GM12878 (cell line): ENCODE measurements at regions not wholly inside any gene's neighbourhood (a gene's known extent, or its start where the extent isn't known, plus 50 kb on each side); places are given as distances from the start of the nearest gene placed in this dataset.
"Not testable (repeated sequence)": the region's sequence is repeated elsewhere in the genome, so short reads cannot be mapped to it uniquely, and the experiment has no call there.

ENCODE experiments used
- NFIC ChIP-seq: IDR thresholded peaks from 2 replicates; pipeline ENCODE4 v1.6.1; 2012; ENCODE audit warnings: low read depth, mild to moderate bottlenecking, inconsistent platforms, low read length, moderate library complexity
- RCOR1 ChIP-seq: conservative IDR thresholded peaks from 2 replicates; pipeline ENCODE4 v1.6.1; 2012; ENCODE audit warnings: low read depth, low read length, improper control_type of control experiment
- TF ChIP-seq, protein P1 (sequence below), 3 experiments: IDR thresholded peaks in 2 of 3; conservative IDR thresholded peaks in 1 of 3; 2 replicates each; pipeline ENCODE4 v1.5.1; 2011; ENCODE audit warnings: low read depth in 3 of 3, low read length in 3 of 3, mild to moderate bottlenecking in 3 of 3, control low read depth in 2 of 3, moderate library complexity in 2 of 3, inconsistent platforms in 1 of 3, mixed read lengths in 1 of 3; ENCODE audit not compliant: control insufficient read depth in 2 of 3, insufficient read depth in 1 of 3; ENCODE audit errors: extremely low read depth in 1 of 3

- TF ChIP-seq, protein P1, sequence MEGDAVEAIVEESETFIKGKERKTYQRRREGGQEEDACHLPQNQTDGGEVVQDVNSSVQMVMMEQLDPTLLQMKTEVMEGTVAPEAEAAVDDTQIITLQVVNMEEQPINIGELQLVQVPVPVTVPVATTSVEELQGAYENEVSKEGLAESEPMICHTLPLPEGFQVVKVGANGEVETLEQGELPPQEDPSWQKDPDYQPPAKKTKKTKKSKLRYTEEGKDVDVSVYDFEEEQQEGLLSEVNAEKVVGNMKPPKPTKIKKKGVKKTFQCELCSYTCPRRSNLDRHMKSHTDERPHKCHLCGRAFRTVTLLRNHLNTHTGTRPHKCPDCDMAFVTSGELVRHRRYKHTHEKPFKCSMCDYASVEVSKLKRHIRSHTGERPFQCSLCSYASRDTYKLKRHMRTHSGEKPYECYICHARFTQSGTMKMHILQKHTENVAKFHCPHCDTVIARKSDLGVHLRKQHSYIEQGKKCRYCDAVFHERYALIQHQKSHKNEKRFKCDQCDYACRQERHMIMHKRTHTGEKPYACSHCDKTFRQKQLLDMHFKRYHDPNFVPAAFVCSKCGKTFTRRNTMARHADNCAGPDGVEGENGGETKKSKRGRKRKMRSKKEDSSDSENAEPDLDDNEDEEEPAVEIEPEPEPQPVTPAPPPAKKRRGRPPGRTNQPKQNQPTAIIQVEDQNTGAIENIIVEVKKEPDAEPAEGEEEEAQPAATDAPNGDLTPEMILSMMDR (IDR thresholded peaks at IDR 0.05 in 2 of 3, conservative IDR thresholded peaks at IDR 0.05 in 1 of 3; ENCODE audit: control insufficient read depth in 2 of 3, extremely low read depth in 1 of 3, insufficient read depth in 1 of 3, low read depth in 3 of 3, low read length in 3 of 3), result not testable (repeated sequence)
- TF ChIP-seq NFIC, RCOR1: not testable (repeated sequence)
These were observed 141.3 kb downstream of the TMEM200A start for GRCh38 chr6:130507005-130507665.
